GM21390 (cell line): ENCODE measurements at regions not wholly inside any gene's neighbourhood (a gene's known extent, or its start where the extent isn't known, plus 50 kb on each side); places are given as distances from the start of the nearest gene placed in this dataset.

Source experiments
- ATAC-seq: cut with Tn5 transposase; IDR thresholded peaks from one replicate; pipeline ENCODE4 v1.9.1; 2021; ENCODE audit not compliant: unreplicated experiment

- ATAC-seq: no peak
Observed at GRCh38 chr1:199756066-199756465, 271.4 kb upstream of the NR5A2 start.

GRCh38 chr1:199758626-199759255, 268.8 kb upstream of the NR5A2 start:
- no peak for ATAC-seq

- ATAC-seq: no peak
Observed at GRCh38 chr1:199759268-199759730, 268.2 kb upstream of the NR5A2 start.

- ATAC-seq: no peak
Observed at GRCh38 chr1:199762572-199762971, 264.9 kb upstream of the NR5A2 start.

- no peak for ATAC-seq
Observed at GRCh38 chr1:199766218-199766792, 261.2 kb upstream of the NR5A2 start.

GRCh38 chr1:199767700-199768099, 259.8 kb upstream of the NR5A2 start:
- no peak for ATAC-seq

GRCh38 chr1:199774433-199775089, 252.9 kb upstream of the NR5A2 start:
- no peak for ATAC-seq

GRCh38 chr1:199776768-199777497, 250.6 kb upstream of the NR5A2 start:
- no peak for ATAC-seq

GRCh38 chr1:199778324-199778955, 249.1 kb upstream of the NR5A2 start:
- ATAC-seq: no peak

GRCh38 chr1:199780091-199780490, 247.4 kb upstream of the NR5A2 start:
- no peak for ATAC-seq

GRCh38 chr1:199780948-199781670, 246.4 kb upstream of the NR5A2 start:
- no peak for ATAC-seq

- no peak for ATAC-seq
Observed at GRCh38 chr1:199784138-199784895, 243.2 kb upstream of the NR5A2 start.

GRCh38 chr1:199786695-199787094, 240.8 kb upstream of the NR5A2 start:
- ATAC-seq: no peak

- ATAC-seq: no peak
Observed at GRCh38 chr1:199789141-199789540, 238.4 kb upstream of the NR5A2 start.

GRCh38 chr1:199791495-199791894, 236.0 kb upstream of the NR5A2 start:
- no peak for ATAC-seq

- ATAC-seq: no peak
Observed at GRCh38 chr1:199792874-199793273, 234.6 kb upstream of the NR5A2 start.

GRCh38 chr1:199794105-199794863, 233.2 kb upstream of the NR5A2 start:
- ATAC-seq: no peak

GRCh38 chr1:199799116-199799515, 228.4 kb upstream of the NR5A2 start:
- ATAC-seq: no peak

- ATAC-seq: no peak
Observed at GRCh38 chr1:199804526-199804925, 223.0 kb upstream of the NR5A2 start.
